ENCODE measurements at regions not wholly inside any gene's neighbourhood (a gene's known extent, or its start where the extent isn't known, plus 50 kb on each side); places are given as distances from the start of the nearest gene placed in this dataset.

DNA sequence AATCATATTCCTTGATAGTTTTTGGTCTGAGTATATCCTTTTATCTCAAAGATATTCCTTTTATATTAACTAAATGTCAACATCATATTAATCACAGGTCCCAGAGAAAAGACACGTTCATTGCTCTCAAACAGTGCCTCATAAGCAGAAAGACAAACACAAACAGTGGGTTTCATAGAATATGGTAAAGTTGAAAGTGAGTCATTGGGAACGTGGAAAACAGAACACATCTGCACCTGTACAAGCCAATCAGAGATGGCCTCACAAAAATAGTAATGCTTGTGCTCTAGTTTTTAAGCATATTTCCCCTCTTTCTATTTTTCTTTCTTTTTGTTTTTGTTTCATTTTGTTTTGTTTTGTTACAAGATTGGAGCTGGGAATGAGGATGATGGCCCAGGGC, 328.4 kb upstream of the MAP2 start:
- peaks cover 0 to 8% (median 0%) of the 10 kb centered on the region in 3 donors for H3K9me3 ChIP-seq
- no peak for ATAC-seq
- no peak for TF ChIP-seq EP300 (IDR thresholded peaks at IDR 0.05)
- TF ChIP-seq, protein P1, sequence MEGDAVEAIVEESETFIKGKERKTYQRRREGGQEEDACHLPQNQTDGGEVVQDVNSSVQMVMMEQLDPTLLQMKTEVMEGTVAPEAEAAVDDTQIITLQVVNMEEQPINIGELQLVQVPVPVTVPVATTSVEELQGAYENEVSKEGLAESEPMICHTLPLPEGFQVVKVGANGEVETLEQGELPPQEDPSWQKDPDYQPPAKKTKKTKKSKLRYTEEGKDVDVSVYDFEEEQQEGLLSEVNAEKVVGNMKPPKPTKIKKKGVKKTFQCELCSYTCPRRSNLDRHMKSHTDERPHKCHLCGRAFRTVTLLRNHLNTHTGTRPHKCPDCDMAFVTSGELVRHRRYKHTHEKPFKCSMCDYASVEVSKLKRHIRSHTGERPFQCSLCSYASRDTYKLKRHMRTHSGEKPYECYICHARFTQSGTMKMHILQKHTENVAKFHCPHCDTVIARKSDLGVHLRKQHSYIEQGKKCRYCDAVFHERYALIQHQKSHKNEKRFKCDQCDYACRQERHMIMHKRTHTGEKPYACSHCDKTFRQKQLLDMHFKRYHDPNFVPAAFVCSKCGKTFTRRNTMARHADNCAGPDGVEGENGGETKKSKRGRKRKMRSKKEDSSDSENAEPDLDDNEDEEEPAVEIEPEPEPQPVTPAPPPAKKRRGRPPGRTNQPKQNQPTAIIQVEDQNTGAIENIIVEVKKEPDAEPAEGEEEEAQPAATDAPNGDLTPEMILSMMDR (IDR thresholded peaks at IDR 0.05) = no peak
- no peak for TF ChIP-seq POLR2A (IDR thresholded peaks at IDR 0.05)
- TF ChIP-seq POLR2AphosphoS5 (IDR thresholded peaks at IDR 0.05) = no peak
- H3K27ac ChIP-seq = no peak overlapping the region
- H3K27me3 ChIP-seq = no peaks in the 10 kb centered on the region
- no peaks in the 10 kb centered on the region for H3K36me3 ChIP-seq
- H3K4me3 ChIP-seq = no peak overlapping the region
- WGBS, 2 donors (ENCODE audit: low coverage in 1 of 2) = 31 to 64% methylated on average over 2 of the region's 2 CpGs
- no peaks in the 10 kb centered on the region for H3K4me1 ChIP-seq

DNA sequence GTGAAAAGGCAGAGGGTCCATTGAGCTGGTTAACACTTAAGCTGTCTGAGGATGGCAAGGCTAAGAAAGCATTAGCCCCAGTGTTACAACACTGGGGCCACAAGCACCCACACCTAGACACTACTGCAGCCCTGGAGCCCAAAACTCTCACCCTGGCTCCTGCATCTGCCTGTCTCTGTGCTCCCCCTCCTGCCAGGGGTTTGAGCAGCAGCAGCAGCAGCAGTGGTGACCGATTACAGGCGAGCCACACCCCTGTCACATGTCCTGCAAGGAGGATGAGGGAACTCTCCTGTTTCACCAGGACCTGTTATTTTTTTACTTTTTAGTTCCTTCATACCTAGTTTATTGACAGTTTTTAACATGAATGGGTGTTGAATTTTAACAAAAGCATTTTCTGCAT, 326.7 kb upstream of the MAP2 start:
- Histone ChIP-seq H3K4me1 (no peaks in the 10 kb centered on the region), H3K4me3 (no peak overlapping the region), H3K36me3 (no peaks in the 10 kb centered on the region), H3K27ac (no peak overlapping the region), H3K27me3 (no peaks in the 10 kb centered on the region), H3K9me3 (peaks cover 0 to 8% (median 0%) of the 10 kb centered on the region in 3 donors)
- WGBS, 2 donors (ENCODE audit: low coverage in 1 of 2) = 76% methylated on average over 2 of the region's 2 CpGs; no CpG with 5 or more reads in 1 of the 2 donors
- TF ChIP-seq, protein P1 (IDR thresholded peaks at IDR 0.05) = no peak
- no peak for TF ChIP-seq POLR2A (IDR thresholded peaks at IDR 0.05)
- no peak for TF ChIP-seq POLR2AphosphoS5 (IDR thresholded peaks at IDR 0.05)
- TF ChIP-seq EP300 (IDR thresholded peaks at IDR 0.05) = no peak
- ATAC-seq = no peak

DNA sequence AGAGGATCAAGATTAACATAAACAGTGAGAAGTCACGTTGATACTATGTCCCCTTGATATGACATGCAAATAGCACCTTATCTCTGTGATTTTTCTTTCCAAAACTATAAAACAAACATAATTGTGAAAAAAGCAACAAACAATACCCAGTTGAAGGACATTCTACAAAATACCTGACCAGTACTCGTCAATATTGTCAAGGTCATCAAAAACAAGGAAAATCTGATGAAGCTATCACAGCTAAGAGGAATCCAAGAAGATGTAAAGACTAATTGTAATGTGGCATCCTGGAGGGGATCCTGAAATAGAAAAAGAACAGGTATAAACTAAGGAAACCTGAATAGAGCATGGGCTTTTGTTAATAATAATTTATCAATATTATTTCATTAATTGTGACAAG, 321.5 kb upstream of the MAP2 start:
- Histone ChIP-seq H3K4me1 (no peaks in the 10 kb centered on the region), H3K27me3 (no peaks in the 10 kb centered on the region), H3K4me3 (no peak overlapping the region), H3K9me3 (peaks cover 0 to 9% (median 0%) of the 10 kb centered on the region in 3 donors), H3K36me3 (no peaks in the 10 kb centered on the region), H3K27ac (no peak overlapping the region)
- WGBS, 2 donors (ENCODE audit: low coverage in 1 of 2) = 43 to 49% methylated on average over 2 of the region's 2 CpGs
- ATAC-seq = no peak
- TF ChIP-seq POLR2A (IDR thresholded peaks at IDR 0.05) = no peak
- no peak for TF ChIP-seq EP300 (IDR thresholded peaks at IDR 0.05)
- no peak for TF ChIP-seq POLR2AphosphoS5 (IDR thresholded peaks at IDR 0.05)
- TF ChIP-seq, protein P1 (IDR thresholded peaks at IDR 0.05) = no peak

DNA sequence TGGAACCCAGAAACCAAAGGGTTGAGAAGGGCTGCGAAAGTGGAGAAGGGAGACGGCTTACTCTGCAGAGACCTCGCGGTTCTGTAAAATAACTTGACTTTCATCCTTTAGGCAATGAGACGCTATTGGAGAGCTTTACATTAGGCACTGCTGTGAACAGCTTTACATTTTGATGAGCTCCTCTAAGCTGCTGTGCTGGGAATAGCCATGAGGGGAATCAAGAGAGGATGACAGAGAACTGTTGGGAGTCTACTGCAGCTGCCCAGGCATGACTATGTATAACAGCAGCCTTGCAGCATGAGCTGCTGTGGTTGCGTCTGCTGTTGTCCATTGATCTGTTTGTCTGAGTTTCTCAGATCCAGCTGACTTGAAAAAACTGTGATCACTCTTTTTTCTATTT, 310.8 kb upstream of the MAP2 start:
- no peak for TF ChIP-seq EP300 (IDR thresholded peaks at IDR 0.05)
- no peak for TF ChIP-seq POLR2A (IDR thresholded peaks at IDR 0.05)
- TF ChIP-seq, protein P1 (IDR thresholded peaks at IDR 0.05) = no peak
- no peak for TF ChIP-seq POLR2AphosphoS5 (IDR thresholded peaks at IDR 0.05)
- ATAC-seq = no peak
- no peak overlapping the region for H3K27ac ChIP-seq
- no peaks in the 10 kb centered on the region for H3K9me3 ChIP-seq
- no peak overlapping the region for H3K4me3 ChIP-seq
- H3K36me3 ChIP-seq = no peaks in the 10 kb centered on the region
- no peaks in the 10 kb centered on the region for H3K4me1 ChIP-seq
- no peaks in the 10 kb centered on the region for H3K27me3 ChIP-seq
- WGBS, 2 donors (ENCODE audit: low coverage in 1 of 2) = 63 to 71% methylated on average over 5 to 6 of the region's 6 CpGs

DNA sequence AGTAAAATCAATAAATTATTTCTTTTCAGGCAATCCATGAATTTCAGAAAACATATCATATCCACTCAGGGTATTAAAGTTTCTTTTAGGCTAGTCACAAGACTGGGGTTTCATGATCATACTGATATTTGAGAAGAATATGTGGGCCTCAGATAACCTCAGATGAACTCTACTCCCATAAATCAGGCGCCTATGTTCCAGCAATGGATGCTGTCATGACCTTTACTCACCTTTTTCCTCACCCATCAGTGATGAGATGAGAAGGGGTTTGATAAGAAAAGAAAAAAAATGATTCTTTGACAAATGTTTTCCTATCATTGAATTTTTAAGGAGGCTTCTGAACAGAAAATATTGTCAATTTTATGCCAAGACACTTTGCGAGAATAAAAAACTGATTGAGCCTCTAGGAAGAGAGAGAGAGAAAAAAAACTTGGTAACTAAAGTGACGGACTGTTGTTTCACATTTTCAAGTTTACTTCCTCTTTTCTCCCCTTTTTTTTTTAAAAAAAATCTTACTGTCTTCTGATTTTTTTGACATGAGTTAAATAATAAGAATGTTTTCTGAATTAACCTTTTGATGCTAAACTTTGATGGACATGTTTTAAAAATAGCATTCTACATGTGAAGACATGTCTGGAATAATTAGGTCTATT, 309.1 kb upstream of the MAP2 start:
- Histone ChIP-seq H3K36me3 (no peaks in the 10 kb centered on the region), H3K9me3 (no peaks in the 10 kb centered on the region), H3K27me3 (no peaks in the 10 kb centered on the region), H3K4me3 (no peak overlapping the region), H3K27ac (no peak overlapping the region), H3K4me1 (no peaks in the 10 kb centered on the region)
- 67 to 70% methylated on average over 3 of the region's 3 CpGs for WGBS, 2 donors (ENCODE audit: low coverage in 1 of 2)
- ATAC-seq = no peak
- TF ChIP-seq, protein P1 (IDR thresholded peaks at IDR 0.05) = no peak
- TF ChIP-seq POLR2AphosphoS5 (IDR thresholded peaks at IDR 0.05) = no peak
- no peak for TF ChIP-seq EP300 (IDR thresholded peaks at IDR 0.05)
- no peak for TF ChIP-seq POLR2A (IDR thresholded peaks at IDR 0.05)
